ENCODE measurements at regions not wholly inside any gene's neighbourhood (a gene's known extent, or its start where the extent isn't known, plus 50 kb on each side); places are given as distances from the start of the nearest gene placed in this dataset.

- Histone ChIP-seq H3K4me1 (ENCODE audit: control insufficient read depth in 2 of 3, insufficient read depth in 2 of 3, low read depth in 1 of 3, low read length in 3 of 3) (no peaks in the 10 kb centered on the region), H3K9me3 (ENCODE audit: control insufficient read depth in 2 of 3, insufficient read depth in 1 of 3, low read length in 3 of 3) (no peaks in the 10 kb centered on the region), H3K36me3 (ENCODE audit: control insufficient read depth in 2 of 3, insufficient read depth in 3 of 3, low read length in 3 of 3) (no peaks in the 10 kb centered on the region), H3K9ac (ENCODE audit: low read length in 3 of 3) (no peak overlapping the region), H3K27me3 (ENCODE audit: control insufficient read depth, insufficient read depth, low read length) (no peaks in the 10 kb centered on the region), H3K4me3 (ENCODE audit: low read length in 3 of 3) (no peak overlapping the region), H3K27ac (ENCODE audit: low read depth in 2 of 2, low read length in 2 of 2) (no peak overlapping the region)
- intact Hi-C loops (cut with DNase I) = no loop called here
- DNase-seq (no peak), FAIRE-seq (no peak)
- TF ChIP-seq, protein P1, sequence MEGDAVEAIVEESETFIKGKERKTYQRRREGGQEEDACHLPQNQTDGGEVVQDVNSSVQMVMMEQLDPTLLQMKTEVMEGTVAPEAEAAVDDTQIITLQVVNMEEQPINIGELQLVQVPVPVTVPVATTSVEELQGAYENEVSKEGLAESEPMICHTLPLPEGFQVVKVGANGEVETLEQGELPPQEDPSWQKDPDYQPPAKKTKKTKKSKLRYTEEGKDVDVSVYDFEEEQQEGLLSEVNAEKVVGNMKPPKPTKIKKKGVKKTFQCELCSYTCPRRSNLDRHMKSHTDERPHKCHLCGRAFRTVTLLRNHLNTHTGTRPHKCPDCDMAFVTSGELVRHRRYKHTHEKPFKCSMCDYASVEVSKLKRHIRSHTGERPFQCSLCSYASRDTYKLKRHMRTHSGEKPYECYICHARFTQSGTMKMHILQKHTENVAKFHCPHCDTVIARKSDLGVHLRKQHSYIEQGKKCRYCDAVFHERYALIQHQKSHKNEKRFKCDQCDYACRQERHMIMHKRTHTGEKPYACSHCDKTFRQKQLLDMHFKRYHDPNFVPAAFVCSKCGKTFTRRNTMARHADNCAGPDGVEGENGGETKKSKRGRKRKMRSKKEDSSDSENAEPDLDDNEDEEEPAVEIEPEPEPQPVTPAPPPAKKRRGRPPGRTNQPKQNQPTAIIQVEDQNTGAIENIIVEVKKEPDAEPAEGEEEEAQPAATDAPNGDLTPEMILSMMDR (IDR thresholded peaks at IDR 0.05; ENCODE audit: borderline replicate concordance, extremely low read depth, insufficient read depth) = no peak
Measured at GRCh38 chr2:145137901-145138300, 618.0 kb upstream of the ZEB2 start.

GRCh38 chr2:145137211-145137610 lies 617.3 kb upstream of the ZEB2 start:
- no peaks in the 10 kb centered on the region for H3K4me1 ChIP-seq (ENCODE audit: control insufficient read depth in 2 of 3, insufficient read depth in 2 of 3, low read depth in 1 of 3, low read length in 3 of 3)
- no peak overlapping the region for H3K9ac ChIP-seq (ENCODE audit: low read length in 3 of 3)
- no peak overlapping the region for H3K4me3 ChIP-seq (ENCODE audit: low read length in 3 of 3)
- H3K27me3 ChIP-seq (ENCODE audit: control insufficient read depth, insufficient read depth, low read length) = no peaks in the 10 kb centered on the region
- H3K36me3 ChIP-seq (ENCODE audit: control insufficient read depth in 2 of 3, insufficient read depth in 3 of 3, low read length in 3 of 3) = no peaks in the 10 kb centered on the region
- DNase-seq (no peak), FAIRE-seq (no peak)
- H3K9me3 ChIP-seq (ENCODE audit: control insufficient read depth in 2 of 3, insufficient read depth in 1 of 3, low read length in 3 of 3) = no peaks in the 10 kb centered on the region
- TF ChIP-seq, protein P1 (IDR thresholded peaks at IDR 0.05; ENCODE audit: borderline replicate concordance, extremely low read depth, insufficient read depth) = no peak
- H3K27ac ChIP-seq (ENCODE audit: low read depth in 2 of 2, low read length in 2 of 2) = no peak overlapping the region
- intact Hi-C loops (cut with DNase I) = no loop called here

- H3K27ac ChIP-seq (ENCODE audit: low read depth in 2 of 2, low read length in 2 of 2) = no peak overlapping the region
- intact Hi-C loops (cut with DNase I) = no loop called here
- no peak overlapping the region for H3K9ac ChIP-seq (ENCODE audit: low read length in 3 of 3)
- no peak for DNase-seq
- H3K9me3 ChIP-seq (ENCODE audit: control insufficient read depth in 2 of 3, insufficient read depth in 1 of 3, low read length in 3 of 3) = no peaks in the 10 kb centered on the region
- no peak for FAIRE-seq
- no peak overlapping the region for H3K4me3 ChIP-seq (ENCODE audit: low read length in 3 of 3)
- no peaks in the 10 kb centered on the region for H3K4me1 ChIP-seq (ENCODE audit: control insufficient read depth in 2 of 3, insufficient read depth in 2 of 3, low read depth in 1 of 3, low read length in 3 of 3)
- TF ChIP-seq, protein P1 (IDR thresholded peaks at IDR 0.05; ENCODE audit: borderline replicate concordance, extremely low read depth, insufficient read depth) = no peak
- H3K27me3 ChIP-seq (ENCODE audit: control insufficient read depth, insufficient read depth, low read length) = no peaks in the 10 kb centered on the region
- no peaks in the 10 kb centered on the region for H3K36me3 ChIP-seq (ENCODE audit: control insufficient read depth in 2 of 3, insufficient read depth in 3 of 3, low read length in 3 of 3)
Measured at GRCh38 chr2:145136702-145137101, 616.8 kb upstream of the ZEB2 start.

- FAIRE-seq = no peak
- no peaks in the 10 kb centered on the region for H3K4me1 ChIP-seq (ENCODE audit: control insufficient read depth in 2 of 3, insufficient read depth in 2 of 3, low read depth in 1 of 3, low read length in 3 of 3)
- intact Hi-C loops (cut with DNase I) = no loop called here
- no peaks in the 10 kb centered on the region for H3K27me3 ChIP-seq (ENCODE audit: control insufficient read depth, insufficient read depth, low read length)
- DNase-seq = no peak
- H3K36me3 ChIP-seq (ENCODE audit: control insufficient read depth in 2 of 3, insufficient read depth in 3 of 3, low read length in 3 of 3) = no peaks in the 10 kb centered on the region
- TF ChIP-seq, protein P1 (IDR thresholded peaks at IDR 0.05; ENCODE audit: borderline replicate concordance, extremely low read depth, insufficient read depth) = no peak
- no peaks in the 10 kb centered on the region for H3K9me3 ChIP-seq (ENCODE audit: control insufficient read depth in 2 of 3, insufficient read depth in 1 of 3, low read length in 3 of 3)
- H3K27ac ChIP-seq (ENCODE audit: low read depth in 2 of 2, low read length in 2 of 2) = no peak overlapping the region
- H3K9ac ChIP-seq (ENCODE audit: low read length in 3 of 3) = no peak overlapping the region
- H3K4me3 ChIP-seq (ENCODE audit: low read length in 3 of 3) = no peak overlapping the region
Measured at GRCh38 chr2:145126146-145126545, 606.2 kb upstream of the ZEB2 start.

Data from kidney (tissue), 13 donors.